ENCODE measurements at regions not wholly inside any gene's neighbourhood (a gene's known extent, or its start where the extent isn't known, plus 50 kb on each side); places are given as distances from the start of the nearest gene placed in this dataset.

- TF ChIP-seq CTCF (IDR thresholded peaks at IDR 0.05; ENCODE audit: low read depth, low read length, missing input control), result no peak
- TF ChIP-seq FOXA1 (IDR thresholded peaks at IDR 0.05), result no peak
- no peak for TF ChIP-seq HNF4A (conservative IDR thresholded peaks at IDR 0.05)
- TF ChIP-seq GABPA (IDR thresholded peaks at IDR 0.05 in 1 of 2, conservative IDR thresholded peaks at IDR 0.05 in 1 of 2), result no peak
These were observed 215.1 kb downstream of the C9orf50 start (continued) for GRCh38 chr9:129405827-129406213.

DNA sequence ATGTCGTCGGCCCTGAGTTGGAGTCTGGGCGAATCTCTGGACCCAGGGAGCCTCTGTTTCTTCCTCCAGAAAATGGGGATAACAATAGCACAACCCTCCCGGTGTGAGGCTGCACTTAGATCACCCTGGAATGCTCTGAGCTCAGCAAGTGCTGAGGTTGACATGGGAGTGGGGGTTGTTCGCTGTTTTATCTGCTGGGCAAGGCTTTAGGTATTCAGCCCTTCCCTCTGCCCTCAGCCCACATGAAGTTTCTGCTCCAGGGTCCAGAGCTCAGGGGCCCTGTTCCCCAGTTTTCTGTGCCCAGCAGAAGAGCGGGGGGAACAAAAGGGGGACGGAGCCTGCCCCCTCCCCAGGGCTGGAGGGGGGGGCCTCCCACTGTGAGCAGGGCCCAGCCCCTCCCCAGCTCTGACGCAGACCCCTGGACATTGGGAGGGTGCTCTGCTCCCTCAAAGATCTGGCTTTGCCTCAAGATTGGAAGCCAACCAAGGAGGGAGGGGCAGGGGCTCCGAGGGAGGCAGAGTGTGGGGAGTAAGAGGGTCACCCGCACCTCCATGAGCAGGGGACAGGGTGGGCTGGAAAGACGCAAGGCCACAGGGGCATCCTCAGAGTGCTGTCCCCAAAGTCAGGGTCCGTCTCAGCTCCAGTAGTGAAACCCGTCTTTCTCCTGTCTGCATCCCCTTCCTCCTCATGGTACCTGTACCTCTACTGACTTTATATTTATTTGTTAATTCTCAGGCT lies 215.6 kb downstream of the C9orf50 start:
- Histone ChIP-seq H3K9ac (ENCODE audit: low read depth in 1 of 2, low read length in 2 of 2) (no peak overlapping the region), H3K4me1 (ENCODE audit: control insufficient read depth in 4 of 4, insufficient read depth in 4 of 4, low read length in 3 of 4) (no peaks in the 10 kb centered on the region), H3K36me3 (ENCODE audit: control insufficient read depth in 4 of 4, insufficient read depth in 3 of 4, low read depth in 1 of 4, low read length in 3 of 4) (no peaks in the 10 kb centered on the region), H3K4me3 (ENCODE audit: low read depth in 1 of 3, low read length in 3 of 3) (no peak overlapping the region), H3K9me3 (ENCODE audit: control insufficient read depth in 4 of 4, low read length in 3 of 4) (no peaks in the 10 kb centered on the region), H3K27ac (ENCODE audit: low read depth in 1 of 2, low read length in 2 of 2) (no peak overlapping the region), H3K27me3 (ENCODE audit: control insufficient read depth in 4 of 4, insufficient read depth in 4 of 4, low read length in 3 of 4) (no peaks in the 10 kb centered on the region)
- DNase-seq (ENCODE audit: low spot score), result no peak
- TF ChIP-seq SP1 (IDR thresholded peaks at IDR 0.05), result no peak
- no peak for TF ChIP-seq HNF4G (IDR thresholded peaks at IDR 0.05)
- TF ChIP-seq HNF4A (conservative IDR thresholded peaks at IDR 0.05), result no peak
- TF ChIP-seq MAX (IDR thresholded peaks at IDR 0.05), result no peak
- WGBS, result 72% methylated on average over 13 of the region's 13 CpGs

DNA sequence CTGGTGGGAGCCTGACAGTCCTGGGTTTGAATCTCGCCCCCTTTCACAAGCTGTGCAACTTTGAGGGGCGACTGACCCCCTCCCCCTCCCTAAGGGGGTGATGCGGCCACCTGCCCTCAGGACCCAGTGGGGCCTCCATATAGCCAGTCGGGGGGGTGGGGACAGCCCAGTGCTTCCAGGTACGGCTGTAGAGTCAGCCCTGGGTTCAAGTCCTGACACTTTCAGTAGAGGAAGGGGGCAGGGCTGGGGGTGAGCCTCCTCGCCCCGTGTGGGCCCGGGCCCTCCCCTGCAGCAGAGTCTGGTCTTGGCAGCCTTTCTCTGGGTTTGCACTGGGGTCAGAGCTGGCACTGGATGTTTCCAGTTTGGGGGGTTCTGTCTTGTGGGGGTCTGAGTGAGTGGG lies 216.3 kb downstream of the C9orf50 start:
- Histone ChIP-seq H3K9ac (ENCODE audit: low read depth in 1 of 2, low read length in 2 of 2) (no peak overlapping the region), H3K27ac (ENCODE audit: low read depth in 1 of 2, low read length in 2 of 2) (no peak overlapping the region), H3K27me3 (ENCODE audit: control insufficient read depth in 4 of 4, insufficient read depth in 4 of 4, low read length in 3 of 4) (no peaks in the 10 kb centered on the region), H3K4me3 (ENCODE audit: low read depth in 1 of 3, low read length in 3 of 3) (no peak overlapping the region), H3K4me1 (ENCODE audit: control insufficient read depth in 4 of 4, insufficient read depth in 4 of 4, low read length in 3 of 4) (no peaks in the 10 kb centered on the region), H3K9me3 (ENCODE audit: control insufficient read depth in 4 of 4, low read length in 3 of 4) (no peaks in the 10 kb centered on the region), H3K36me3 (ENCODE audit: control insufficient read depth in 4 of 4, insufficient read depth in 3 of 4, low read depth in 1 of 4, low read length in 3 of 4) (no peaks in the 10 kb centered on the region)
- TF ChIP-seq SP1 (IDR thresholded peaks at IDR 0.05), result no peak
- no peak for TF ChIP-seq HNF4G (IDR thresholded peaks at IDR 0.05)
- TF ChIP-seq TAF1 (conservative IDR thresholded peaks at IDR 0.05), result no peak
- TF ChIP-seq, protein P1, sequence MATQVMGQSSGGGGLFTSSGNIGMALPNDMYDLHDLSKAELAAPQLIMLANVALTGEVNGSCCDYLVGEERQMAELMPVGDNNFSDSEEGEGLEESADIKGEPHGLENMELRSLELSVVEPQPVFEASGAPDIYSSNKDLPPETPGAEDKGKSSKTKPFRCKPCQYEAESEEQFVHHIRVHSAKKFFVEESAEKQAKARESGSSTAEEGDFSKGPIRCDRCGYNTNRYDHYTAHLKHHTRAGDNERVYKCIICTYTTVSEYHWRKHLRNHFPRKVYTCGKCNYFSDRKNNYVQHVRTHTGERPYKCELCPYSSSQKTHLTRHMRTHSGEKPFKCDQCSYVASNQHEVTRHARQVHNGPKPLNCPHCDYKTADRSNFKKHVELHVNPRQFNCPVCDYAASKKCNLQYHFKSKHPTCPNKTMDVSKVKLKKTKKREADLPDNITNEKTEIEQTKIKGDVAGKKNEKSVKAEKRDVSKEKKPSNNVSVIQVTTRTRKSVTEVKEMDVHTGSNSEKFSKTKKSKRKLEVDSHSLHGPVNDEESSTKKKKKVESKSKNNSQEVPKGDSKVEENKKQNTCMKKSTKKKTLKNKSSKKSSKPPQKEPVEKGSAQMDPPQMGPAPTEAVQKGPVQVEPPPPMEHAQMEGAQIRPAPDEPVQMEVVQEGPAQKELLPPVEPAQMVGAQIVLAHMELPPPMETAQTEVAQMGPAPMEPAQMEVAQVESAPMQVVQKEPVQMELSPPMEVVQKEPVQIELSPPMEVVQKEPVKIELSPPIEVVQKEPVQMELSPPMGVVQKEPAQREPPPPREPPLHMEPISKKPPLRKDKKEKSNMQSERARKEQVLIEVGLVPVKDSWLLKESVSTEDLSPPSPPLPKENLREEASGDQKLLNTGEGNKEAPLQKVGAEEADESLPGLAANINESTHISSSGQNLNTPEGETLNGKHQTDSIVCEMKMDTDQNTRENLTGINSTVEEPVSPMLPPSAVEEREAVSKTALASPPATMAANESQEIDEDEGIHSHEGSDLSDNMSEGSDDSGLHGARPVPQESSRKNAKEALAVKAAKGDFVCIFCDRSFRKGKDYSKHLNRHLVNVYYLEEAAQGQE (IDR thresholded peaks at IDR 0.05), result no peak
- no peak for TF ChIP-seq ATF3 (IDR thresholded peaks at IDR 0.05)
- no peak for TF ChIP-seq HNF4A (conservative IDR thresholded peaks at IDR 0.05)
- no peak for TF ChIP-seq NR2F2 (IDR thresholded peaks at IDR 0.05)
- no peak for TF ChIP-seq FOXA1 (IDR thresholded peaks at IDR 0.05)
- no peak for TF ChIP-seq YY1 (IDR thresholded peaks at IDR 0.05)
- DNase-seq (ENCODE audit: low spot score), result no peak
- 85% methylated on average over 8 of the region's 8 CpGs for WGBS
